Ovary (tissue), 3 donors: ENCODE measurements at regions not wholly inside any gene's neighbourhood (a gene's known extent, or its start where the extent isn't known, plus 50 kb on each side); places are given as distances from the start of the nearest gene placed in this dataset.

Experiments
- CTCF ChIP-seq, 3 donors: fragments of 450-650 bp in 2 of 3; fragments of 200-600 bp in 1 of 3; IDR thresholded peaks; one replicate each; pipeline versions ENCODE4 v1.5.1 to v1.8.0; 2016 to 2022; ENCODE audit warnings: antibody characterized with exemption in 3 of 3, mild to moderate bottlenecking in 1 of 3
- POLR2A ChIP-seq: fragments of 450-650 bp; IDR thresholded peaks from one replicate; pipeline ENCODE4 v1.6.1; 2017; ENCODE audit warnings: antibody characterized with exemption, mild to moderate bottlenecking, moderate library complexity
- donor health status: DM: no; HTN: no; CAD: no.

GRCh38 chr2:189362283-189362682, 79.0 kb upstream of the WDR75 start:
- no peak for TF ChIP-seq CTCF (IDR thresholded peaks at IDR 0.05)
- no peak for TF ChIP-seq POLR2A
